ENCODE measurements at regions not wholly inside any gene's neighbourhood (a gene's known extent, or its start where the extent isn't known, plus 50 kb on each side); places are given as distances from the start of the nearest gene placed in this dataset.

GRCh38 chr1:30292451-30292850, 430.9 kb downstream of the MATN1 start:
- TF ChIP-seq CTCF (IDR thresholded peaks at IDR 0.05; ENCODE audit: insufficient read depth in 1 of 2, low read depth in 1 of 2, low read length in 1 of 2, severe bottlenecking in 1 of 2, unreplicated experiment in 1 of 2), result no peak
- Mint-ChIP-seq H3K27ac (ENCODE audit: unreplicated experiment) (no peak overlapping the region), H3K4me3 (ENCODE audit: unreplicated experiment) (no peak overlapping the region), H3K4me1 (ENCODE audit: low read depth, unreplicated experiment) (no peaks in the 10 kb centered on the region), H3K36me3 (ENCODE audit: insufficient read depth, unreplicated experiment) (peaks cover under 1% of the 10 kb centered on the region), H3K27me3 (ENCODE audit: insufficient read depth, unreplicated experiment) (no peaks in the 10 kb centered on the region), H3K9me3 (ENCODE audit: unreplicated experiment) (no peaks in the 10 kb centered on the region)
- BruUV-seq (replicated peaks), result no TSS peak
- POLR2A ChIA-PET, result no interaction called here
- intact Hi-C loops (cut with micrococcal nuclease; ENCODE audit: unreplicated experiment), result no loop called here
- no peak for DNase-seq
- H3K9me3 ChIP-seq, result no peaks in the 10 kb centered on the region
- no peaks in the 10 kb centered on the region for H3K4me1 ChIP-seq
- H3K36me3 ChIP-seq (ENCODE audit: control insufficient read depth, insufficient read depth, low read length), result no peaks in the 10 kb centered on the region
- H3K27me3 ChIP-seq (replicated peaks; ENCODE audit: control insufficient read depth, insufficient read depth, low read length), result no peaks in the 10 kb centered on the region
- H3K4me3 ChIP-seq (ENCODE audit: low read depth, low read length), result no peak overlapping the region
- CTCF ChIA-PET, result no interaction called here

- Histone ChIP-seq H3K36me3 (ENCODE audit: control insufficient read depth, insufficient read depth, low read length) (no peaks in the 10 kb centered on the region), H3K4me1 (no peaks in the 10 kb centered on the region), H3K4me3 (ENCODE audit: low read depth, low read length) (no peak overlapping the region), H3K27me3 (replicated peaks; ENCODE audit: control insufficient read depth, insufficient read depth, low read length) (no peaks in the 10 kb centered on the region), H3K9me3 (no peaks in the 10 kb centered on the region)
- no peaks in the 10 kb centered on the region for H3K27me3 Mint-ChIP-seq (ENCODE audit: insufficient read depth, unreplicated experiment)
- H3K4me1 Mint-ChIP-seq (ENCODE audit: low read depth, unreplicated experiment), result no peaks in the 10 kb centered on the region
- DNase-seq, result no peak
- H3K4me3 Mint-ChIP-seq (ENCODE audit: unreplicated experiment), result no peak overlapping the region
- no peak overlapping the region for H3K27ac Mint-ChIP-seq (ENCODE audit: unreplicated experiment)
- no peak for TF ChIP-seq CTCF (IDR thresholded peaks at IDR 0.05; ENCODE audit: insufficient read depth in 1 of 2, low read depth in 1 of 2, low read length in 1 of 2, severe bottlenecking in 1 of 2, unreplicated experiment in 1 of 2)
- intact Hi-C loops (cut with micrococcal nuclease; ENCODE audit: unreplicated experiment), result no loop called here
- H3K9me3 Mint-ChIP-seq (ENCODE audit: unreplicated experiment), result no peaks in the 10 kb centered on the region
- no TSS peak for BruUV-seq (replicated peaks)
- CTCF ChIA-PET, result no interaction called here
- H3K36me3 Mint-ChIP-seq (ENCODE audit: insufficient read depth, unreplicated experiment), result peaks cover 5% of the 10 kb centered on the region
- POLR2A ChIA-PET, result no interaction called here
Observed at GRCh38 chr1:30291526-30291925, 431.9 kb downstream of the MATN1 start.

- Histone ChIP-seq H3K4me3 (ENCODE audit: low read depth, low read length) (no peak overlapping the region), H3K27me3 (replicated peaks; ENCODE audit: control insufficient read depth, insufficient read depth, low read length) (no peaks in the 10 kb centered on the region), H3K9me3 (no peaks in the 10 kb centered on the region), H3K4me1 (no peaks in the 10 kb centered on the region), H3K36me3 (ENCODE audit: control insufficient read depth, insufficient read depth, low read length) (no peaks in the 10 kb centered on the region)
- Mint-ChIP-seq H3K27ac (ENCODE audit: unreplicated experiment) (no peak overlapping the region), H3K36me3 (ENCODE audit: insufficient read depth, unreplicated experiment) (peaks cover 5% of the 10 kb centered on the region), H3K4me3 (ENCODE audit: unreplicated experiment) (no peak overlapping the region), H3K9me3 (ENCODE audit: unreplicated experiment) (no peaks in the 10 kb centered on the region), H3K4me1 (ENCODE audit: low read depth, unreplicated experiment) (no peaks in the 10 kb centered on the region), H3K27me3 (ENCODE audit: insufficient read depth, unreplicated experiment) (no peaks in the 10 kb centered on the region)
- CTCF ChIA-PET, result no interaction called here
- POLR2A ChIA-PET, result no interaction called here
- no TSS peak for BruUV-seq (replicated peaks)
- no peak for DNase-seq
- TF ChIP-seq CTCF (IDR thresholded peaks at IDR 0.05; ENCODE audit: insufficient read depth in 1 of 2, low read depth in 1 of 2, low read length in 1 of 2, severe bottlenecking in 1 of 2, unreplicated experiment in 1 of 2), result no peak
- intact Hi-C loops (cut with micrococcal nuclease; ENCODE audit: unreplicated experiment), result no loop called here
Observed at GRCh38 chr1:30290581-30290980, 432.8 kb downstream of the MATN1 start.
